K562 (cell line): ENCODE measurements at regions not wholly inside any gene's neighbourhood (a gene's known extent, or its start where the extent isn't known, plus 50 kb on each side); places are given as distances from the start of the nearest gene placed in this dataset.

Experiments used
- ATAC-seq: fragments of 200-7000 bp; cut with Tn5 transposase; 3 replicates; pipeline ENCODE4 v1.9.1; 2020; ENCODE audit warnings: moderate library complexity
- BruUV-seq: library from RNA; stranded (reverse); fragments of 400-500 nt; replicated peaks from 2 replicates; lab custom pipeline; 2021; lab: Mats Ljungman, UMichigan
- CTCF ChIA-PET: fragments of 300-600 bp; formaldehyde crosslinking; extraction: SDS; loops from one replicate; lab custom pipeline; 2021; ENCODE audit warnings: low intra/inter-chr PET ratio; lab: Yijun Ruan, JAX
- POLR2A ChIA-PET: fragments of 300-600, 350-650 bp; sonication (Branson Sonifier 250); formaldehyde crosslinking; extraction: SDS; loops from one replicate; lab custom pipeline; 2021; ENCODE audit warnings: antibody characterized with exemption, inconsistent platforms; lab: Yijun Ruan, JAX
- DNase-seq, 4 experiments: peaks; one replicate each; pipeline versions ENCODE4 v3.0.0 to v3.0.0-alpha.2; 2011 to 2018; ENCODE audit warnings: low spot score in 3 of 4, mixed read lengths in 3 of 4; ENCODE audit errors: extremely low read depth in 1 of 4
- FAIRE-seq: peaks from 2 replicates; lab custom pipeline; 2011; peaks lifted over from hg19 to GRCh38; lab: Jason Lieb, UNC
- H2AFZ ChIP-seq: 2 replicates; pipeline ENCODE4 v1.6.0; 2011; ENCODE audit warnings: low read depth, low read length, control low read depth, inconsistent platforms
- H3K27ac ChIP-seq: fragments of 200-600 bp; 3 replicates; pipeline ENCODE4 v1.8.0; 2011; ENCODE audit warnings: low read depth, mild to moderate bottlenecking, control low read depth, inconsistent platforms, low read length, moderate library complexity, mixed read lengths; ENCODE audit errors: extremely low read depth
- H3K27me3 ChIP-seq, 2 experiments: fragments of 300-600 bp in 1 of 2; 2 replicates in 1 of 2; 3 replicates in 1 of 2; pipeline versions ENCODE4 v1.6.0 to v1.8.0; 2011; ENCODE audit warnings: inconsistent platforms in 2 of 2, low read length in 2 of 2, mild to moderate bottlenecking in 1 of 2, mixed read lengths in 1 of 2, moderate library complexity in 1 of 2; ENCODE audit not compliant: control insufficient read depth in 2 of 2, insufficient read depth in 2 of 2
- H3K36me3 ChIP-seq: fragments of 300-600 bp; 3 replicates; pipeline ENCODE4 v1.8.0; 2011; ENCODE audit warnings: mild to moderate bottlenecking, low read length, inconsistent platforms; ENCODE audit not compliant: control insufficient read depth, insufficient read depth
- H3K4me1 ChIP-seq, 2 experiments: fragments of 200-600 bp in 1 of 2; replicated peaks in 1 of 2; 2 replicates in 1 of 2; 3 replicates in 1 of 2; pipeline versions ENCODE4 v1.5.1 to v1.8.0; 2011; ENCODE audit warnings: inconsistent platforms in 2 of 2, low read length in 2 of 2, mild to moderate bottlenecking in 1 of 2, mixed read lengths in 1 of 2, moderate library complexity in 1 of 2; ENCODE audit not compliant: control insufficient read depth in 2 of 2, insufficient read depth in 2 of 2
- H3K4me2 ChIP-seq: 2 replicates; pipeline ENCODE4 v1.6.1; 2011; ENCODE audit warnings: low read length, control low read depth, inconsistent platforms, mixed read lengths; ENCODE audit not compliant: insufficient read depth
- H3K4me3 ChIP-seq: fragments of 200-600 bp; sonication (generic), shearing (Covaris generic); 2 replicates; pipeline ENCODE4 v1.5.1; 2016; ENCODE audit warnings: control low read depth, inconsistent platforms
- H3K79me2 ChIP-seq: fragments of 200-600 bp; 3 replicates; pipeline ENCODE4 v1.8.0; 2011; ENCODE audit warnings: low read length, inconsistent platforms; ENCODE audit not compliant: control insufficient read depth, insufficient read depth
- H3K9ac ChIP-seq, 2 experiments: 2 replicates each; pipeline versions ENCODE4 v1.6.0 to v1.6.1; 2011; ENCODE audit warnings: low read depth in 2 of 2, low read length in 2 of 2, control low read depth in 1 of 2, inconsistent platforms in 1 of 2, mild to moderate bottlenecking in 1 of 2, mixed read lengths in 1 of 2; ENCODE audit not compliant: insufficient read depth in 1 of 2
- H3K9me1 ChIP-seq: one replicate; pipeline ENCODE4 v1.6.0; 2011; ENCODE audit warnings: inconsistent platforms, mild to moderate bottlenecking, low read length, moderate library complexity; ENCODE audit not compliant: control insufficient read depth, insufficient read depth
- H3K9me3 ChIP-seq: replicated peaks from 2 replicates; pipeline ENCODE4 v1.5.1; 2011; ENCODE audit warnings: low read depth, low read length, inconsistent platforms; ENCODE audit not compliant: control insufficient read depth, insufficient read depth
- H4K20me1 ChIP-seq: replicated peaks from 2 replicates; pipeline ENCODE4 v1.6.1; 2011; ENCODE audit warnings: low read length, inconsistent platforms, mixed read lengths; ENCODE audit not compliant: control insufficient read depth, insufficient read depth
- CSDE1 ChIP-seq, 2 experiments: fragments of 450-650 bp; IDR thresholded peaks; 2 replicates each; pipeline ENCODE4 v1.6.1; 2016; ENCODE audit warnings: mild to moderate bottlenecking in 1 of 2
- HDAC1 ChIP-seq, 2 experiments: fragments of 450-650 bp; IDR thresholded peaks; 2 replicates each; pipeline ENCODE4 v1.6.1; 2016 to 2017; ENCODE audit warnings: inconsistent platforms in 1 of 2, mild to moderate bottlenecking in 1 of 2, moderate library complexity in 1 of 2
- HES1 ChIP-seq: fragments of 450-650 bp; IDR thresholded peaks from 2 replicates; pipeline ENCODE4 v1.6.1; 2016; ENCODE audit warnings: low read depth, mild to moderate bottlenecking, moderate library complexity
- MCM7 ChIP-seq, 2 experiments: fragments of 450-650 bp; IDR thresholded peaks; 2 replicates each; pipeline ENCODE4 v1.6.1; 2016 to 2018
- NONO ChIP-seq, 2 experiments: fragments of 200-400 bp in 1 of 2; fragments of 450-650 bp in 1 of 2; formaldehyde crosslinking in 1 of 2; IDR thresholded peaks; 2 replicates each; pipeline ENCODE4 v1.6.1; 2017; ENCODE audit warnings: low read depth in 2 of 2, mild to moderate bottlenecking in 2 of 2, moderate library complexity in 2 of 2, low read length in 1 of 2
- RCOR1 ChIP-seq, 2 experiments: IDR thresholded peaks; 2 replicates each; pipeline ENCODE4 v1.6.1; 2012; ENCODE audit warnings: low read depth in 2 of 2, low read length in 2 of 2, borderline replicate concordance in 1 of 2, improper control_type of control experiment in 1 of 2
- TBL1XR1 ChIP-seq, 2 experiments: IDR thresholded peaks; 2 replicates each; pipeline ENCODE4 v1.6.1; 2012; ENCODE audit warnings: improper control_type of control experiment in 2 of 2, low read length in 2 of 2, mild to moderate bottlenecking in 1 of 2
- TCF7 ChIP-seq: sonication (generic); IDR thresholded peaks from 2 replicates; pipeline ENCODE4 v1.6.1; 2016; ENCODE audit warnings: antibody characterized with exemption, borderline replicate concordance
- THRB ChIP-seq: fragments of 450-650 bp; formaldehyde crosslinking; conservative IDR thresholded peaks from 2 replicates; pipeline ENCODE4 v1.4.0; 2022; ENCODE audit warnings: mild to moderate bottlenecking, missing genetic modification characterization
- WGBS: fragments of 100-300 bp; shearing (Covaris generic); methylation state at CpG from one replicate; pipeline ENCODE4 v1.1.6; 2016; ENCODE audit warnings: low coverage, mixed read lengths; ENCODE audit not compliant: insufficient coverage; ENCODE audit errors: missing lambda C conversion rate; 5-methylcytosine and 5-hydroxymethylcytosine counted together
- in situ Hi-C: fragments of 300-500 bp; cut with MboI; formaldehyde crosslinking; loops from 4 replicates; pipeline ENCODE4 v1.15.0; 2018; ENCODE audit warnings: inconsistent platforms, mixed read lengths
- intact Hi-C: fragments of 100-400 bp; cut with micrococcal nuclease; formaldehyde crosslinking; loops from 2 replicates; pipeline ENCODE4 v1.14.2; 2022
- TF ChIP-seq, protein P1 (sequence below): sonication (generic); IDR thresholded peaks from 2 replicates; pipeline ENCODE4 v1.6.1; 2016

DNA sequence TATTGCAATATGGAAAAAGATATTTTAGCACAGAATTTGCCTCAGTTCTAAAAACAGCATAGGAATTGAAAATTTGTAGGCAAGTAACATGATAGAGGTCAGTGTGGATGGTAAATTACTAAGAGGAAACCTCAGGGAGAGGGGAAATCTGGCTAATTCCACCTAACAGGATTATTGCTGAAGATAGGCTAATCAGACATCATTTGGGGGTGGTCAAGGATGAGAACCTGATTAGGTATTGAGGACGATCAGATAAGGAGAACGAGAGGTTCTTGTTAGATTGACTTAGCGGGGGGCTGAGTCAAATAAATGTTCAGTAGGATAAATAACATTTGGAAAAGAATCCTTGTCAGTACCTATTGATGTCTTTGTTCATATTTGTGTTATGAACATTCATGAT is 543.2 kb upstream of the LRRTM4 start:
- Histone ChIP-seq H3K27me3 (no peaks in the 10 kb centered on the region), H3K79me2 (no peaks in the 10 kb centered on the region), H3K9me1 (no peaks in the 10 kb centered on the region), H3K36me3 (no peaks in the 10 kb centered on the region), H2AFZ (no peak overlapping the region), H3K9ac (no peak overlapping the region), H3K4me1 (no peaks in the 10 kb centered on the region), H3K4me2 (no peak overlapping the region), H3K4me3 (no peak overlapping the region), H4K20me1 (no peaks in the 10 kb centered on the region), H3K9me3 (no peaks in the 10 kb centered on the region), H3K27ac (no peak overlapping the region)
- 0% methylated on average over 3 of the region's 3 CpGs for WGBS
- CTCF ChIA-PET, result no interaction called here
- POLR2A ChIA-PET, result no interaction called here
- ATAC-seq (no peak), DNase-seq (no peak), FAIRE-seq (no peak)
- intact Hi-C loops, result no loop called here
- no TSS peak for BruUV-seq
- in situ Hi-C loops, result no loop called here
- TF ChIP-seq, protein P1, sequence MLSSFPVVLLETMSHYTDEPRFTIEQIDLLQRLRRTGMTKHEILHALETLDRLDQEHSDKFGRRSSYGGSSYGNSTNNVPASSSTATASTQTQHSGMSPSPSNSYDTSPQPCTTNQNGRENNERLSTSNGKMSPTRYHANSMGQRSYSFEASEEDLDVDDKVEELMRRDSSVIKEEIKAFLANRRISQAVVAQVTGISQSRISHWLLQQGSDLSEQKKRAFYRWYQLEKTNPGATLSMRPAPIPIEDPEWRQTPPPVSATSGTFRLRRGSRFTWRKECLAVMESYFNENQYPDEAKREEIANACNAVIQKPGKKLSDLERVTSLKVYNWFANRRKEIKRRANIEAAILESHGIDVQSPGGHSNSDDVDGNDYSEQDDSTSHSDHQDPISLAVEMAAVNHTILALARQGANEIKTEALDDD, result no peak
- TF ChIP-seq NONO (IDR thresholded peaks at IDR 0.05; ENCODE audit: low read depth in 2 of 2, low read length in 1 of 2) (no peak), TBL1XR1 (IDR thresholded peaks at IDR 0.05; ENCODE audit: low read length in 2 of 2) (no peak), CSDE1 (IDR thresholded peaks at IDR 0.05) (no peak), THRB (no peak), HES1 (no peak), MCM7 (IDR thresholded peaks at IDR 0.05) (no peak), HDAC1 (IDR thresholded peaks at IDR 0.05) (no peak), RCOR1 (IDR thresholded peaks at IDR 0.05; ENCODE audit: borderline replicate concordance in 1 of 2, low read depth in 2 of 2, low read length in 2 of 2) (no peak), TCF7 (no peak)
